Activated CD8-positive, alpha-beta memory T cell treated with anti-CD3 and anti-CD28 coated beads, Interleukin-2, amount 10 ng/mL, durations not matched to agents 7 days and 5 days (primary cell): ENCODE measurements at regions not wholly inside any gene's neighbourhood (a gene's known extent, or its start where the extent isn't known, plus 50 kb on each side); places are given as distances from the start of the nearest gene placed in this dataset.
"Not testable (repeated sequence)": the region's sequence is repeated elsewhere in the genome, so short reads cannot be mapped to it uniquely, and the experiment has no call there.

Source experiments
- ATAC-seq: fragments of 150-1000 bp; cut with Tn5 transposase; one replicate; pipeline ENCODE4 v1.10.0; 2021; ENCODE audit warnings: moderate library complexity
- CTCF ChIA-PET: fragments of 350-600 bp; sonication (Branson Sonifier 250); formaldehyde crosslinking; loops from one replicate; lab custom pipeline; 2021; ENCODE audit warnings: antibody characterized with exemption; lab: Charles Lee
- DNase-seq: peaks from one replicate; pipeline ENCODE4 v3.0.0-alpha.2; 2020
- H3K27ac Mint-ChIP-seq: one replicate; pipeline ENCODE4 v1.8.0; 2021; ENCODE audit warnings: mild to moderate bottlenecking, mixed read lengths
- H3K27me3 Mint-ChIP-seq: one replicate; pipeline ENCODE4 v1.8.0; 2021; ENCODE audit warnings: mixed read lengths
- H3K36me3 Mint-ChIP-seq: one replicate; pipeline ENCODE4 v1.8.0; 2021; ENCODE audit warnings: mild to moderate bottlenecking, mixed read lengths
- H3K4me1 Mint-ChIP-seq: one replicate; pipeline ENCODE4 v1.8.0; 2021; ENCODE audit warnings: mixed read lengths
- H3K4me3 Mint-ChIP-seq: one replicate; pipeline ENCODE4 v1.8.0; 2021; ENCODE audit warnings: mild to moderate bottlenecking, moderate library complexity, mixed read lengths
- H3K9me3 Mint-ChIP-seq: one replicate; pipeline ENCODE4 v1.8.0; 2022; ENCODE audit warnings: low read depth, mixed read lengths

DNA sequence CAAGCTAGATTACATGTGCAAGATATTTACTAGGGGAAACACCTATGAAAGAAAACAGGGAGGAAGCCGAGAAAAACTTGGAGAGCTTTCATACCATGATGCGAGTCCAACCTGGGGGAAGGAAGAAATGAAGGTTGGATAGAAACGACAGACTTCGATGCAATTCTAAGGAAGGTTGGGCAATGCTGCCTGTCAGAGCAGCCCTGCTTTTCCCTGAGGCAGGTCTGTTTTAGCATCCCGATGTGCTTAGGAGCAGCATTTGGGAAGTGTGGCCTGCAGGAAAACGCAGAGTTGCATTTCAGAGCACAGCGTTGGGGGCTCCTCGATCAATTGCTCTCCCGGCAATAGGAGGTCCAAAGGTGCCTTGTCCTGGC, 91.9 kb upstream of the DTNBP1 start:
- ATAC-seq (no peak), DNase-seq (no peak)
- Mint-ChIP-seq H3K27me3 (no peaks in the 10 kb centered on the region), H3K4me3 (no peak overlapping the region), H3K27ac (no peak overlapping the region), H3K36me3 (no peaks in the 10 kb centered on the region), H3K4me1 (no peaks in the 10 kb centered on the region), H3K9me3 (no peaks in the 10 kb centered on the region)
- CTCF ChIA-PET = interaction anchor here (0.9 kb wide), 1 partner anchor 63 kb away, joined by 3 read pairs; no protein-coding TSS in a partner anchor

DNA sequence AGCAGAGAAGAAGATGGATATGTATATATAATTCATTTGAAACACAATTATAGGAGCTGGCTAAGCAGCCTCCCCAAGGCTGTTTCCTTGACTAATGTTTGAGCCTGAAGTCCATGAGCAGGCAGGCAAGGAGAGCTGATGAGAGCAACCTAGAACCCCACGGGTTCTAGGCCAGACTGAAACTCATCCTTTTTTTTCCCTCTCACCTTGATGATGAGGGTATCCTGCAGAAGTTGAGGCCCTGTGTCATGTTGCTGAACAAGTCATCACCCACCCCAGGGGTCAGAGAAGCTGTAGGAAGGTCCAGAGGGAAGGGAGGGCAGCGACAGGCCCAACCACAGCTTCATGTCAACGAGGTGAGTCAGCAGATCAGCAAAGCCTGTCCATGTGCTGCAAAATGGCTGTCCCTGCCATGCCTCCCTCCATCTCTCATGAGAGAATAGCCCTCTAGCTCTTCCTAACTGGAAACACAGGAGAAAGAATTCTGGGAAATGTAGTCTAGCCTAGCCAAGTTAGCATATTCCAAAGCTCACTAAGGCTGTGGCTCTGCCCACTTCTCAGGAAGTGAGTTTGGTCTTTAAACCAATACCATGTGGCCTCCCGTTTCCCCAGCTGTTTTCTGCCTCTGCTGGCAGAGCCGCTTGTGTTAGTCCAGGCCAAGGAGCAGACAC, 91.3 kb upstream of the DTNBP1 start:
- Mint-ChIP-seq H3K4me1 (no peaks in the 10 kb centered on the region), H3K27ac (no peak overlapping the region), H3K4me3 (no peak overlapping the region), H3K9me3 (no peaks in the 10 kb centered on the region), H3K27me3 (no peaks in the 10 kb centered on the region), H3K36me3 (no peaks in the 10 kb centered on the region)
- CTCF ChIA-PET = interaction anchor here (0.9 kb wide), 1 partner anchor 63 kb away, joined by 3 read pairs; no protein-coding TSS in a partner anchor
- no peak for ATAC-seq
- no peak for DNase-seq

DNA sequence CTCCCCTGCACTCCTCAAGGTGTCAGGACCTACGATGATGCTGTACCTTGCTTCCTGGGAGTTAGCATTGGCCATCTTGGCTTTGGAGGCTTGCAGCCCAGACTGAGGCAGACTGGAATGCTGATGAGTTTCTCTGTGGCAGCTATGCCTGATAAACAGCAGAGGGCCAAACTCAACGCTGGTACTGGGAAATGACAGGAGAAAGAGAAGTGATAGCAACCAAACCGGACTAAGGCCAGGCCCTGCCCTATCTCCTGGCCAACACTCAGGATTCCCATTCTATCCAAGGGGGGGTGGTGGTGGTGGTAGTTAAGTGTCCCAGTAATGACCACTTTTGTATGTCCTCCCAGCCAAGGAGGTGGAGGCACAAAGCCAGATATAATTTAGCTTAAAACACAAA, 90.0 kb upstream of the DTNBP1 start:
- CTCF ChIA-PET = no interaction called here
- H3K9me3 Mint-ChIP-seq = no peaks in the 10 kb centered on the region
- no peaks in the 10 kb centered on the region for H3K27me3 Mint-ChIP-seq
- H3K4me3 Mint-ChIP-seq = no peak overlapping the region
- no peak for ATAC-seq
- DNase-seq = no peak
- no peaks in the 10 kb centered on the region for H3K36me3 Mint-ChIP-seq
- no peak overlapping the region for H3K27ac Mint-ChIP-seq
- no peaks in the 10 kb centered on the region for H3K4me1 Mint-ChIP-seq

DNA sequence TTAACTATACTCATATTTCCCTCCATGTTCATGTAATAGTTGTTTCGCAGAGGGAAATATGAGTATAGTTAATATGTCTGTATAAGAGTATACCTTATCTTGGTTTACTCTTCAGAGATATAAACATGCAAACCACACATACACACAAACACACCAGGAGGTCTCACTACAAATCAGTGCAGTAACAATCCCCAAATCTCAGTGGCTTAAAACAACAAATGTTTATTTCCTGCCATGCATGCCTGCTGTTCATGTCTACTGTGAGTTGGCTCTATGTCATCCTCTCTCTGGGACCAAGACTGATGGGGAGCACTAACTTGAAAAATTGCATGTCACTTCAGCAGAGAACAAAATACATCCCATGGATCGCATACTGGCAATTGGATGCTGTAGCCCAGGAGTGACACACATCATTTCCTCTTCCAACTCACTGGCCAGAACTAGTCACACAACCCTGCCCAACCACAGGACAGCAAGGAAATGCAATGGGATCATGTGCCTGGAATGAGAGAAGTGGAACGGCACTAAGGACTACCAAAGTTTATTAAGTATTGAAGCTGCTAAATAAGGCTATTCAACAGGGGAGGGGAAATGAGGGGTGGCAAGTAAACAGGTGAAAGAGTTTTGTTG, 89.0 kb upstream of the DTNBP1 start:
- CTCF ChIA-PET = no interaction called here
- no peak overlapping the region for H3K27ac Mint-ChIP-seq
- no peaks in the 10 kb centered on the region for H3K4me1 Mint-ChIP-seq
- ATAC-seq = no peak
- H3K9me3 Mint-ChIP-seq = no peaks in the 10 kb centered on the region
- H3K27me3 Mint-ChIP-seq = no peaks in the 10 kb centered on the region
- H3K4me3 Mint-ChIP-seq = no peak overlapping the region
- no peak for DNase-seq
- H3K36me3 Mint-ChIP-seq = no peaks in the 10 kb centered on the region

DNA sequence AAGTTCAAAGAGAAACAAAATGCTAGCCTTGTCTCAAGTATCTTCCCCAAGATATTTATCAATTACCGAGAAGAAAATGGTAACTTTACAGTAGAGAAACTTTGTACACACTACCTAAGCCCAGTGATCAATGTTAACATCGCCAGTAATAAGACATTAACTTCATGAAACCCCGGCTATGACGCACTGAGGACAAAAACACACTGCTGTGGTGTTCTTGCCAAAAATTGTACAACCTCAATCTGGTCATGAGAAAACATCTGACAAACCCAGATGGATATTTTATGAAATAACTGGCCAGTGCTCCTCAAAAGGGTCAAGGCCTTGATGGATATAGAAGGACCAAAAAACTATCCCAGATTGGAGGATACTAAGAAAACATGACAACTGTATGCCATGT, 85.5 kb upstream of the DTNBP1 start:
- H3K4me1 Mint-ChIP-seq = no peaks in the 10 kb centered on the region
- CTCF ChIA-PET = no interaction called here
- no peak overlapping the region for H3K27ac Mint-ChIP-seq
- H3K4me3 Mint-ChIP-seq = no peak overlapping the region
- H3K27me3 Mint-ChIP-seq = peaks cover 2% of the 10 kb centered on the region
- no peak for DNase-seq
- no peaks in the 10 kb centered on the region for H3K36me3 Mint-ChIP-seq
- H3K9me3 Mint-ChIP-seq = no peaks in the 10 kb centered on the region
- ATAC-seq = no peak

DNA sequence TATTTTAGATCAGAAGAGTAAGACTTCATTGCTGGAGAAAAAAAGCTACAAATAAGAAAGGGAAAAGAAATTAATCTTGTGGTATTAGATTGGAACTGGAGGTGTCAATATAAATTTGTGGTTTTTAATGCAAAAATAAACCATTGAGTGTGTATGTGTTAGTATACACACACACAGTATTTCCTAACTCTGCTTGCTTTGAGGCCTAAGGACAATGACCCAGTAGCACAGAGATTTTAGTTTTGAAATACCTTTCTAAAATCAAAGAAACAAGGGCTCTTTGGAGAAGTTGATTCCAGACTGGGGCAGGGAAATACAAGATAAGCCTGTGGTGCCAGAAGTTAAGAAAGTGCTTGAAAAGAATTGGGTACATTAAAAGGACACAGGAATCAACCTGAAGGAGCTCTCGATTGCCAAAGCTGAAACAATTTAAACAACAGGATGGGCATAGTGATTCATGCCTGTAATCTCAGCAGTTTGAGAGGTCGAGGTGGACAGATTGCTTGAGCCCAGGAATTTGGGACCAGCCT, 84.6 kb upstream of the DTNBP1 start:
- Mint-ChIP-seq H3K27ac (no peak overlapping the region), H3K4me1 (no peaks in the 10 kb centered on the region), H3K27me3 (peaks cover 7% of the 10 kb centered on the region), H3K36me3 (no peaks in the 10 kb centered on the region), H3K9me3 (no peaks in the 10 kb centered on the region), H3K4me3 (no peak overlapping the region)
- ATAC-seq = no peak
- DNase-seq = no peak
- CTCF ChIA-PET = no interaction called here

DNA sequence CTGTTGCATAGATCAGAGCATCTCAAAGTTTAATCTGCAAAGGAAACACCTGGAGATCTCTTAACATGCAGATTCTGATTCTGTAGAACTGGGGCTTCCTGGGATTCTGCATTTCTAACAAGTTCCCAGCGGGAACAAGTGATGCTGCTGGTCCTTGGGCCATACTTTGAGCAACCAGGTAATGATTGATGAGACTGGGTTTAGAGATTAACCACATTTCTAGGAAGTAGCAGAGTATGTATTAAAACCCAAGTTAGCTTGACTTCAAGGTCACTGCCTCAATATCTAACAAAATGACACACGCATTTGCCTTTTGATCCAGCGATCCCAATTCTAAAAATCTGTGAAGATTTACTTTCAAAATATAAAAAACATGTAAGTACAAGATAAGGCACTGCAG, 83.0 kb upstream of the DTNBP1 start:
- no peak for ATAC-seq
- Mint-ChIP-seq H3K27me3 (peaks cover 7% of the 10 kb centered on the region), H3K4me1 (no peaks in the 10 kb centered on the region), H3K27ac (no peak overlapping the region), H3K9me3 (no peaks in the 10 kb centered on the region), H3K36me3 (no peaks in the 10 kb centered on the region), H3K4me3 (no peak overlapping the region)
- CTCF ChIA-PET = no interaction called here
- no peak for DNase-seq

DNA sequence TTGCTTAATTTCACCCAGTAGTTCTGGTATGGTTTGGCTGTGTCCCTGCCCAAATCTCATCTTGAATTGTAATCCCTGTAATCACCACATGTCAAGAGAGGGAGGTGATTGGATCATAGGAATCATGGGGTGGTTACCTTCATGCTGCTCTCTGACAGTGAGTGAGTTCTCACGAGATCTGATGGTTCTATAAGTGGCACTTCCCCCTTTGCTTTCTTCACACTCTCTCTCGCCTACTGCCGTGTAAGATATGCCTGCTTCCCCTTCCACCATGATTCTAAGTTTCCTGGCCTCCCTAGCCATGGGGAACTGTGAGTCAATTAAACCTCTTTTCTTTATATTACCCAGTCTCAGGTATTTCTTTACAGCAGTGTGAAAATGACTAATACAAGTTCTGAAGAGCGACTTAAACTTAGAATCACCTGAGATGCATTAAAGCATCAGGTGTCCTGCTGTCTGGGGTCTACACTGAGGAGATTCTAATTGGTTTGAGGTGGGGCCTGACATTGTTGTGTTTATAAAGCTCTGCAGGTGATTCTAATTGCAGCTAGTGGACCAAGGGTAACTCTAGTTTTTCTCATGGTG, 82.1 kb upstream of the DTNBP1 start:
- Mint-ChIP-seq H3K9me3 (no peaks in the 10 kb centered on the region), H3K27me3 (peaks cover 7% of the 10 kb centered on the region), H3K36me3 (no peaks in the 10 kb centered on the region), H3K4me1 (no peaks in the 10 kb centered on the region), H3K27ac (no peak overlapping the region), H3K4me3 (no peak overlapping the region)
- CTCF ChIA-PET = no interaction called here
- DNase-seq (no peak), ATAC-seq (no peak)

DNA sequence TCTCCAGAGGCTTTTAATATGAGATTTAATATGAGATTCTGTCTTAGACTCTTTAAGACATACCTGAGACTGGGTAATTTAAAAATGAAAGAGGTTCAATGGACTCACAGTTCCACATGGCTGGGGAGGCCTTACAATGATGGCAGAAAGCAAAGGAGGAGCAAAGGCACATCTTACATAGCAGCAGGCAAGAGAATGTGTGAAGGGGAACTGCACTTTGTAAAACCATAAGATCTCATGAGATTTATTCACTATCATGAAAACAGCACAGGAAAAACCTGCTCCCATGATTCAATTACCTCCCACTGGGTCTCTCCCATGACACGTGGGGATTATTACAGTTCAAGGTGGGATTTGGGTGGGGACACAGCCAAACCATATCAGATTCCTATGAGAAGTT, 79.2 kb upstream of the DTNBP1 start:
- H3K27me3 Mint-ChIP-seq, H3K4me3 Mint-ChIP-seq, H3K9me3 Mint-ChIP-seq, DNase-seq, H3K4me1 Mint-ChIP-seq, CTCF ChIA-PET, H3K27ac Mint-ChIP-seq, ATAC-seq, H3K36me3 Mint-ChIP-seq: not testable (repeated sequence)

DNA sequence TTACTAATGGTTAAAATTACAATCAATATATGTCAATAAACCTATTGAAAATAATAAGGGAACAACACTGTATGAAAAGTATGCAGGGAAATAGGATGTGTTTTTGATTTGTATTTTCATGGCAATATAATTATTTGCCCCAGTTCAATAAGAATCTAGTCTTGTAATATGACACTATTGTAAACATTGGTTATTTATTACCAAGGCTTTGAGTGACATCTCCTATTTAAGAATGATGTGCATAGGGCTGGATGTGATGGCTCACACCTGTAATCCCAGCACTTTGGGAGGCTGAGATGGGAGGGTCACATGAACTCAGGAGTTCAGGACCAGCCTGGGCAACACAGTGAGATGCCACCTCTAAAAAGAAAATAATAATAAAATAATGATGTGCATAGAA, 78.6 kb upstream of the DTNBP1 start:
- no peaks in the 10 kb centered on the region for H3K36me3 Mint-ChIP-seq
- no peak overlapping the region for H3K27ac Mint-ChIP-seq
- DNase-seq (no peak), ATAC-seq (no peak)
- H3K4me3 Mint-ChIP-seq = no peak overlapping the region
- peaks cover 7% of the 10 kb centered on the region for H3K27me3 Mint-ChIP-seq
- no peaks in the 10 kb centered on the region for H3K4me1 Mint-ChIP-seq
- no peaks in the 10 kb centered on the region for H3K9me3 Mint-ChIP-seq
- CTCF ChIA-PET = no interaction called here

DNA sequence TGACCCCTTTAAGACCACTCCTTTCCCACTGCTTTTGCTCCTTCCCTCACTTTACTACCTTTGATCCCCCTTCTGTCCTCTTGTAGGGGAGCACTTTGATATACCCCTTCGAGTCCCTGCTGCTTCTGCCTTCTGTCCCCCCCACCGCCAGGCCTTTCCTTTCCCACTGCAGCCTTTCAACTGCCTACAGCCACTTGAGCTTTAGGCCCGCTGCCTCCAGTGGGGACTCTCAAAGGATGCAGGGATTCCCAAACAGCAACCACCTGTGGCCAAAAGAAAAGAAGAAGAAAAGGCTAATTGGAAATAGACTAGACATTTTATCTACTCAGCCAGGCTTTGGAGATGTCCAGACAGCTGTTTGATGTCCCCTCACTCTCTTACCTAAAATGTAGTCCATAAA, 77.0 kb upstream of the DTNBP1 start:
- H3K27me3 Mint-ChIP-seq = peaks cover 7% of the 10 kb centered on the region
- no peaks in the 10 kb centered on the region for H3K36me3 Mint-ChIP-seq
- no peak for ATAC-seq
- H3K4me1 Mint-ChIP-seq = peaks cover 6% of the 10 kb centered on the region
- H3K4me3 Mint-ChIP-seq = no peak overlapping the region
- CTCF ChIA-PET = no interaction called here
- no peaks in the 10 kb centered on the region for H3K9me3 Mint-ChIP-seq
- no peak for DNase-seq
- no peak overlapping the region for H3K27ac Mint-ChIP-seq

DNA sequence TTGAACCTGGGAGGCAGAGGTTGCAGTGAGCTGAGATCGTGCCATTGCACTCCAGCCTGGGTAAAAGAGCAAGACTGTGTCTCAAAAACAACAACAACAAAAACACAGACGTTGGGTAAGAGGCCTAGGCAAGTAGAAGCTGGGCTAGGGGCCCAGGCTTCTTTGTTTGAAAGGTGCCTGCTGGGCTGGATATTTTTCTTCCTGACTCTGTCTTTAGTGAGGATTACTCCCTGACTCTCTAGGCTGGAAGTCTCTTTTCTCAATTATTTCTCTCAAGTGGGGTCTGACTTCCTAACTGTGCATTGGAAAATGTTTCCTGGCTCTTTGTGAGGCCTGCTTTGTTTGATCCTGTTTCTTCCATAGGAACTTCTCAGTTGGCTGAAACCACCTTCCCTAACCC, 76.5 kb upstream of the DTNBP1 start:
- Mint-ChIP-seq H3K9me3 (no peaks in the 10 kb centered on the region), H3K36me3 (no peaks in the 10 kb centered on the region), H3K27ac (no peak overlapping the region), H3K27me3 (peaks cover 7% of the 10 kb centered on the region), H3K4me3 (no peak overlapping the region), H3K4me1 (peaks cover 6% of the 10 kb centered on the region)
- ATAC-seq (no peak), DNase-seq (no peak)
- CTCF ChIA-PET = no interaction called here

DNA sequence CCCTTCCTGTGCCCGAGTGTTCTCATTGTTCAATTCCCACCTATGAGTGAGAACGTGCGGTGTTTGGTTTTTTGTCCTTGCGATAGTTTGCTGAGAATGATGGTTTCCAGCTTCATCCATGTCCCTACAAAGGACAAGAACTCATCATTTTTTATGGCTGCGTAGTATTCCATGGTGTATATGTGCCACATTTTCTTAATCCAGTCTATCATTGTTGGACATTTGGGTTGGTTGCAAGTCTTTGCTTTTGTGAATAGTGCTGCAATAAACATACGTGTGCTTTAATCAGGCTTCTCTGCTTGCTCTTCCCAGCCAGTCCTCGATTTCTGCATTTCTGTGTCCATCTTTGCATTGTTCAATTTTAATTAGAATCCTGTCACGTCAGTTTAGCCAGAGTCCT, 75.4 kb upstream of the DTNBP1 start:
- ATAC-seq, H3K27ac Mint-ChIP-seq, H3K27me3 Mint-ChIP-seq, CTCF ChIA-PET, H3K9me3 Mint-ChIP-seq, H3K4me1 Mint-ChIP-seq, DNase-seq, H3K4me3 Mint-ChIP-seq, H3K36me3 Mint-ChIP-seq: not testable (repeated sequence)

DNA sequence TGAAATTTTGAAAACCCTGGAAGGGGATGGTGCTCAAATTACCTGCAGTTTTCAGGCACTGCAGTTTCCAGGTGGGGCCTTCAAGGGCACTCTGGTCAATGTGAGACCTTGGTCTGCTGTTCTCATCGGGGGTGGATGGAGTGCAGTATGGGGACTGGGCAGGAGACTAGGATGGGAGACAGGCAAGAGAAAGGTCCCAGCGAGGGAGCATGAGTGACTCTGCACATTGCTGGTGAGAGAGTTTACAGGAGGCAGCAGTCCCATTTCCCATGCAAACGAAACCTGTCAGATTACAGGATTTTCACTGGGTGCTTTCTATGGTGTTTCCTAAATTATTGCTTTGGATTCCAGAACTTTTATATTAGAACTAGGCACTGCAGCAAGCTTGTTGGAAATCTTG, 73.5 kb upstream of the DTNBP1 start:
- Mint-ChIP-seq H3K36me3 (no peaks in the 10 kb centered on the region), H3K27ac (no peak overlapping the region), H3K4me1 (peaks cover 8% of the 10 kb centered on the region), H3K27me3 (peaks cover 7% of the 10 kb centered on the region), H3K9me3 (no peaks in the 10 kb centered on the region), H3K4me3 (no peak overlapping the region)
- DNase-seq = no peak
- ATAC-seq = no peak
- CTCF ChIA-PET = no interaction called here
